IPS-18c (cell line): ENCODE measurements at regions not wholly inside any gene's neighbourhood (a gene's known extent, or its start where the extent isn't known, plus 50 kb on each side); places are given as distances from the start of the nearest gene placed in this dataset.

Experiments used
- H3K4me3 ChIP-seq: 2 replicates; pipeline ENCODE4 v1.7.0; 2013; ENCODE audit warnings: low read depth, mild to moderate bottlenecking, low read length, moderate library complexity; ENCODE audit not compliant: insufficient read depth
- H3K9me3 ChIP-seq: one replicate; pipeline ENCODE4 v1.6.1; 2013; ENCODE audit warnings: mild to moderate bottlenecking, low read length, moderate library complexity; ENCODE audit not compliant: control insufficient read depth, insufficient read depth

DNA sequence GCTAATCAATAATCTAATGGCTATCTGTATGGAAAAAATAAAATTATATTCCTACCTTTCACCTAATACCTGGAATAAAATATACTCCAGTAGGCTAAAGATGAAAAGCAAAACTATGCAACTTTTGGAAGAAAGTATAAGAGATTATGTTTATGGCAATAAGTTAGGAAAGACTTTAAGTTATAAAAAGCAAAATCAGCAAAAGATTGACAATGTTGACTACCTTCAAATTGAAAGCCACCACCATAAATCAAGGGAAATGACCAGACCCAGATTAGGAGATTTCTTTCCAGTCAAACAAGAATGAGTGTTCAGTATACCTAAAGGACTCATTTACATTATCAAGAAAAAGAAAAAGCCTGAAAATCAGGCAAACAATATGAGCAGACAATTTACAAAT, 159.1 kb upstream of the ZBED5 start:
- Histone ChIP-seq H3K9me3 (no peaks in the 10 kb centered on the region), H3K4me3 (no peak overlapping the region)

DNA sequence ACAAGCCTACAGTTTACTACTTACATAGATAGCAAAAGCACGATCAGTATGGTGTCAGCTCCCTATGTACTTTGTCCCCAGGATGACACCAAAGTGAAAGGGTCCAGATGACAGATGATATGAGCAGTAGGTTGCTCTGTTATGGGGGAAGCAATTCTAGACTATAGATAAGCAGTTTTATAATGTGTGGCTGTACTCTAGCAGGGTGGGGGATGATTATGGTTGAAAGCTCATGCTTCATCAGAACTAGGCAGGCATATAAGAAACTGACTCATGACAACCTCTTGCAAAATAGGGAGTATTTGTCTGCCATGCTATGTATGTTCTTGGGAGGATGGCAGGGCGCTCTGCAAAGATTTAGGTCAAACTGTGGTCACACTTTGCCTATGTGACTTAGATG, 158.2 kb upstream of the ZBED5 start:
- Histone ChIP-seq H3K4me3 (no peak overlapping the region), H3K9me3 (no peaks in the 10 kb centered on the region)

DNA sequence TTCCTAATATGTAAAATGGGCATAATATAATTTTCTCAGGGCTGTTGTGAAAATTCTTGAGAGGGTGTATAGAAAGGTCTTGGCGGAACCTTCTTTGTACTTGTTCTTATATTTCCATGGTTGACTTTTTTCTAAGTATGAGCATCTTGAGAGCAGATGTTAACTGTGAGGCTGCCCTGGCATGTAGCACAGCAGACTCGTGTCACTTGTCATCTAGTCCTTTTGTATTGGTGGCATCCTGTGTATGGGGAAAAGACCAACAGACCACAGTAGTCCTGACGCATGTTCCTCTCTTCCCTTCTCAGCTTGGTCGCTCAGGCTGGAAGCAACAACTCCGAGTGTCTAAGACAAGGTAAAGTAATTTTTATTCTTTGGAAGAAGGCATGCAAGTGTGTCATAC, 153.8 kb upstream of the ZBED5 start:
- Histone ChIP-seq H3K4me3 (no peak overlapping the region), H3K9me3 (no peaks in the 10 kb centered on the region)

DNA sequence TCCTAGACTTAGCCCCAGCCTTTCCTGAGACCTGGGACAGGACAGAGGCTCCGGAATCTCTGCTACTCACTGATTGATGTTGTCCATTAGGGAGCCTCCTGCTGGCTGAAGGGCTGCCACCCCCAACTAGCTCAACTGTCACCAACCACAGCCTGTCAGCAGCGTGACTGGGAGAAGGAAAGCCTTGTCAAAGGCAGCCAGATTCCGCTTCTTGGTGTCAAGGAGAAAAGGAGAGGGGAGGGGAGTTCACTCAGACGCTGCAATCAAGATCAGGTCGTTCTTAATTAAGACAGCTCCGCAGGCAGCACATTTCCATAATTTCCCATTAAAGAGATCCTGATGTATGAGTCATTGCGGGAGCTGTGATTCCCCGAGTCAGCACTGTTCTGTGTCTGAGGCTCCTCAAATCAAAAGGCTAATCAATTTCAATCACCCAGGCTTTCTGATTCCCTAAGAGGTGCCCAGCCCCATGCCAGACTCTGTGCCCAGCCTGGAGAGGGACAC, 152.8 kb upstream of the ZBED5 start:
- no peaks in the 10 kb centered on the region for H3K9me3 ChIP-seq
- no peak overlapping the region for H3K4me3 ChIP-seq

- Histone ChIP-seq H3K9me3 (no peaks in the 10 kb centered on the region), H3K4me3 (no peak overlapping the region)
Measured at GRCh38 chr11:11009179-11009578, 151.3 kb upstream of the ZBED5 start.

- Histone ChIP-seq H3K4me3 (no peak overlapping the region), H3K9me3 (no peaks in the 10 kb centered on the region)
Measured at GRCh38 chr11:11004069-11004468, 146.2 kb upstream of the ZBED5 start.

- no peaks in the 10 kb centered on the region for H3K9me3 ChIP-seq
- no peak overlapping the region for H3K4me3 ChIP-seq
Measured at GRCh38 chr11:11003226-11003625, 145.4 kb upstream of the ZBED5 start.

- Histone ChIP-seq H3K9me3 (no peaks in the 10 kb centered on the region), H3K4me3 (no peak overlapping the region; the same call in 1 of the 2 replicates)
Measured at GRCh38 chr11:11000579-11001283, 142.9 kb upstream of the ZBED5 start.

GRCh38 chr11:10998674-10999073, 140.8 kb upstream of the ZBED5 start:
- no peak overlapping the region for H3K4me3 ChIP-seq
- H3K9me3 ChIP-seq: no peaks in the 10 kb centered on the region

- no peaks in the 10 kb centered on the region for H3K9me3 ChIP-seq
- no peak overlapping the region for H3K4me3 ChIP-seq
Measured at GRCh38 chr11:10996678-10997077, 138.8 kb upstream of the ZBED5 start.

GRCh38 chr11:10993640-10994039, 135.8 kb upstream of the ZBED5 start:
- no peaks in the 10 kb centered on the region for H3K9me3 ChIP-seq
- H3K4me3 ChIP-seq: no peak overlapping the region

DNA sequence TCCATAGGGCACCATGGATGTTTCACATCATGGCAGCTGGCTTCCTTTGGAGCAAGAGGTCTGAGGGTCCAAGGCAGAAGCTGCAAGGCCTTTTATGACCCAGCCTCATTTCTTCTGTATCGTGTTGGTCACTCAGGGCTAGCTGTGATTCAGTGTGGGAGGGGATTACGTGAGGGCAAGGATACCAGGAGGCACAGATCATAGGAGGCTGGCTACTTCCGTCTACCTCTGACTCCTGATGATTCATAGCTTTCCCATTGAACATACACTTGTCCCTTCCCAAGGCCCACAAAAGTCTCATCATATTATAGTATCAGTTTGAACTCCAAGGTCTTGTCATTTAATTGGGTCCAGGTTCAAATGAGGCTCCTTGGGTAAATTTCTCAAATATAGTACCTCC, 135.3 kb upstream of the ZBED5 start:
- H3K4me3 ChIP-seq: no peak overlapping the region
- no peaks in the 10 kb centered on the region for H3K9me3 ChIP-seq

DNA sequence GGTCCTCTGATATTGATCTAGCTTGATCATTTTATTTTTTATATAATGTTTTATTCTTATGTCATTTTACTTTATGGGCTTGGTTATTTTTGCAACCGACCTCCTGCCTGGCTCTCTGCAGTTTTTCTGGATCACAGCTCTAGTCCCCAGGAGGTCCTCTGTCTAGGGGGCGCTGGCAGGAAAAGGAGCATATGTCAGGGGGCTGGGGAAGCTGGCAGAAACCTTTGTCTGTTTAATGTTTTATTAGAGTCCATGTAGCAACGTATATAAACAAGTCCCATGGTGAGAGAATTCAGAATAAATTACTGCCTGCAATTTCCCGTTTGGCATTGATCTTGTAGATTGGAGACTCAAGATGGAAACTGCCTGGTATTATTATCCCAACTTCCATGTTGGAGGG, 133.5 kb upstream of the ZBED5 start:
- no peak overlapping the region for H3K4me3 ChIP-seq
- no peaks in the 10 kb centered on the region for H3K9me3 ChIP-seq

GRCh38 chr11:10990637-10991193, 132.9 kb upstream of the ZBED5 start:
- H3K9me3 ChIP-seq: no peaks in the 10 kb centered on the region
- no peak overlapping the region for H3K4me3 ChIP-seq

DNA sequence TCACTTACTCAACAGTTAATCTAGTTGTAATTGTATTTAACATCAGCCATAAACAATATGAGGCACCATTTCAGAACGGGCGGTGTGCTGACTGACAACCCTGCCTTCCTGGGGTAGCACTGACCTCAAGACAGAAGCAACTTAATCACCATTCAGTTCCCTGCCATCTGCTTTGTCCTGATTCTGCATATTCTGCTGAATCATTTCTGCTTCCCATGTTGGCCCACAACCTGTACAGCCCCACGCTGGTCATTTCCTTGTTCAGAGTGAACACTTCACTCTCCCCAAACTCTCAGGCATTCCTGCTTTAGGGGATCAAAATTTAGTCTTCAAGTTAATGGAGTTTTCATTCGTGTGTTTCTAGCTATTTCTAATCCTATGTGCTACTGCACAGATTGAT, 132.3 kb upstream of the ZBED5 start:
- Histone ChIP-seq H3K4me3 (no peak overlapping the region), H3K9me3 (no peaks in the 10 kb centered on the region)

DNA sequence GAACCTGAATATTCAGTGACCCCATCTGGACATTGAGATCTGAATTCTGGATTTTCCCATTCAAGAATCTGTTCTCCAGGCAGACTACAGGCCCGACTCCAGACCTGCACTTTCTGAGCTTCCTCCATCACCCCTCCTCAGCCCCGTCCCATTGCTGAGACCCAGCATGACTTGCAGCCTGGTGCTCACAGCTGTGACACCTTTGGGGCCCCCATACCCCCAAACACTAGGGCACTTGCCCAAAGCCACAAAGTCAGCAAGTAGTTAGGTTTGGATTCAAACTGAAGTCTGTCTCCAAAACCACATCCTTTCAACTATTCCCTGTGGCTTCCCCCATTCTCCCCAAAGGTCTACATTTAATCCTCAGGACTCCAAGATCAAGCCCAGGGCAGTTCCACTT, 128.2 kb upstream of the ZBED5 start:
- Histone ChIP-seq H3K4me3 (no peak overlapping the region), H3K9me3 (no peaks in the 10 kb centered on the region)

DNA sequence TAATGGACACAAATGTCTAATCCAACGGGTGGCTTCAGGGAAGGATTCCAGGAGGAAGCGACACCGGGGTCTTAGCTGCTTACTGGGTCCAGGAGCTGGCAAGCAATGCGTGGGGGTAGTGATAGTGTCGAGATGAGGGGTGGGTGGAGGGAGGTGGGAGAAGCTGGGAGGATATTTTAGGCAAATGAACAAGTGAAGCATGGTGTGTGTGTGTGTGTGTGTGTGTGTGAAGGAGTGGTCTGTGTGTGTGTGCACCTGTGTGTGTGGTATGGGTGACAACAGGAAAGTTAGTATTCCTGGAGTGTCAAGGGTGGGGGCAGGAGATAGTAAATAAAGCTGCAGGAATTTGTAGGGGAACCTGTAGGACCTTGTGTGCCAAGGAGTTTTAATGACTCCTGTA, 126.9 kb upstream of the ZBED5 start:
- Histone ChIP-seq H3K4me3 (no peak overlapping the region), H3K9me3 (no peaks in the 10 kb centered on the region)

DNA sequence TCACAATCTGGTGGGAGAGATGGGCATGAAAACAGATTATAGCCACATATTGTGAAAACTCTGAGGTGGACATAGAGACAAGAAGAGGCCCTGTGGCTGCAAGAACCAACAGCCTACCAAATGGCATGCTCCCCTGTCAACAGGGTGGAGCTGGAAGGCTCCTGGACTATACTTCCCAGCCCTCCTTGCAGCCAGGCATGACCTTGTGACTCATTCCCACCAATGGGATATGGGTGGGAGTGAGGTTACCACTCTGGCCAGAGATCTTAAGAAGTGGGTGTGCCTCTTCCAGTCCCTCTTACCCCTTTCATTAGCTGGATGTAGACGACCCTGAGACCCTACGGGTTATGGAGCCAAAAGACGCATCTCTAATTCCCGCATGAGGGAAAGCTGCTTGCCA, 126.4 kb upstream of the ZBED5 start:
- Histone ChIP-seq H3K9me3 (no peaks in the 10 kb centered on the region), H3K4me3 (no peak overlapping the region)
